ENCODE measurements at regions not wholly inside any gene's neighbourhood (a gene's known extent, or its start where the extent isn't known, plus 50 kb on each side); places are given as distances from the start of the nearest gene placed in this dataset.

DNA sequence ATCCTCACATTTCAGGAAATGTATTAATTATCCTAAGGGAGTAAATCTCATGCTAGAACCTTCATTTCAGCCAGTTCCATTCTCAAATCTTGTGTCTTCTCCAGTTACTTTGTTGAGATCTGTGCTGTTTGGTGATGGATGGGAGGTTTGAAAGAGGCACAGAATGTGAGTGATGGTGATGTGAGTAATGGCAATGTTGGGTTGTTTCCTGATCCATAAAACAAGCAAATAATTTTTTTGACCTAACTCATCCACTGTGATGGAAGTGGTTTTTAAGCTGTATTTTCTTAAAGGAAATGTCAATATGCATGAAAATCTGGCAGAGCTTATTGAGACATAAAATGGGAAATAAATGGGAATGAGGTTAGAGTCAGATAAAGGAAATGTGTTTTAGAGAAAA lies 214.7 kb downstream of the CHRM3 start:
- Histone ChIP-seq H3K4me3 (ENCODE audit: low read length) (no peak overlapping the region), H3K9ac (ENCODE audit: low read length) (no peak overlapping the region), H3K27me3 (replicated peaks; ENCODE audit: control insufficient read depth, insufficient read depth, low read length) (no peaks in the 10 kb centered on the region), H3K36me3 (ENCODE audit: control insufficient read depth, insufficient read depth, low read length, severe bottlenecking) (no peaks in the 10 kb centered on the region), H3K9me3 (ENCODE audit: control insufficient read depth, low read length) (no peaks in the 10 kb centered on the region), H3K4me1 (ENCODE audit: control insufficient read depth, insufficient read depth, low read length) (no peaks in the 10 kb centered on the region)
- no peak for DNase-seq (ENCODE audit: low read depth)

DNA sequence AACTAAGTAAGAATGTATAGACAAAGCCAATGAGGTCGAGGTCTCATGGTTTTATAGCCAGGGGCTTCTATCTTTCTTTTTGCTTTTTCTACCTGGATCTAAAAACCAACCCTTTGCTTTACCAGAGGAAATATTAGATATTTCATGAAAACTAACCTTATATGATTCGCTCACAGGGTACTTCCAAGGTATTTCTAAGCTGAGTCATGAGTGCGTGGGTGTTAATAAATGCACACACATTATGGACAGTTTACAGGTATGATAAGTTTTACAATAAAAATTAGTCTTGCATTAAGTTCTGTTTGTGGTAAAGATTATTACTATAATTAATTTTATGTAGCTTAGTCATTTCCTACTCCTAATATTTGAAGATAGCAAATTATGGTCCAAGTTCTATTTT lies 217.2 kb downstream of the CHRM3 start:
- no peaks in the 10 kb centered on the region for H3K9me3 ChIP-seq (ENCODE audit: control insufficient read depth, low read length)
- no peaks in the 10 kb centered on the region for H3K4me1 ChIP-seq (ENCODE audit: control insufficient read depth, insufficient read depth, low read length)
- no peaks in the 10 kb centered on the region for H3K36me3 ChIP-seq (ENCODE audit: control insufficient read depth, insufficient read depth, low read length, severe bottlenecking)
- DNase-seq (ENCODE audit: low read depth): no peak
- no peaks in the 10 kb centered on the region for H3K27me3 ChIP-seq (replicated peaks; ENCODE audit: control insufficient read depth, insufficient read depth, low read length)
- no peak overlapping the region for H3K4me3 ChIP-seq (ENCODE audit: low read length)
- no peak overlapping the region for H3K9ac ChIP-seq (ENCODE audit: low read length)

DNA sequence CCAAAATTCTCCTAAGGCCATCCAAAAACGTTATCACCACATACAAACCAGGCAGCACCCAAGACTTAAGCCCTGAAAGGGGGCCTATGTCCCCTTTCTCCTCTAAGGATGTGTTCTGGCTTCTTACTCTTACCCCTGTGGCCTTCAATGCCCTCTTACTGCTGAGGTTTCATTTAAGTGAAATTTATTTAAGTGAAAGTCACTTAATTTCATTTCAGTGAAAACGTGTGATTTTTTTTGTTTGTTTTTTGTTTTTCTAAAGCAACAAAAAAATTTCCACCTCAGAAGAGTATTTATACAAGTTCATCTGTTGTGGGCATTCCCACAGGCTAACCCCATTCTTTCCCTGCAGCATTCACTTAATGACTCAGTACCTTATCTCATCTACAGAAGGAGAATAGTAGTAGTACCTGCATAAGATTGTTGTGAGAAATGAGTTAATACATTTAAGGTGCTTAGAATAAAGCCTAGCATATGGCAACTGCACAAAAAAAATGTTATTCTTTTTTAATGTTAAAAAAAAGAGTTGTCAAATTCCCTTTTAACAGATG lies 220.6 kb downstream of the CHRM3 start:
- Histone ChIP-seq H3K4me3 (ENCODE audit: low read length) (no peak overlapping the region), H3K4me1 (ENCODE audit: control insufficient read depth, insufficient read depth, low read length) (no peaks in the 10 kb centered on the region), H3K27me3 (replicated peaks; ENCODE audit: control insufficient read depth, insufficient read depth, low read length) (no peaks in the 10 kb centered on the region), H3K36me3 (ENCODE audit: control insufficient read depth, insufficient read depth, low read length, severe bottlenecking) (no peaks in the 10 kb centered on the region), H3K9me3 (ENCODE audit: control insufficient read depth, low read length) (no peaks in the 10 kb centered on the region), H3K9ac (ENCODE audit: low read length) (no peak overlapping the region)
- DNase-seq (ENCODE audit: low read depth): no peak

DNA sequence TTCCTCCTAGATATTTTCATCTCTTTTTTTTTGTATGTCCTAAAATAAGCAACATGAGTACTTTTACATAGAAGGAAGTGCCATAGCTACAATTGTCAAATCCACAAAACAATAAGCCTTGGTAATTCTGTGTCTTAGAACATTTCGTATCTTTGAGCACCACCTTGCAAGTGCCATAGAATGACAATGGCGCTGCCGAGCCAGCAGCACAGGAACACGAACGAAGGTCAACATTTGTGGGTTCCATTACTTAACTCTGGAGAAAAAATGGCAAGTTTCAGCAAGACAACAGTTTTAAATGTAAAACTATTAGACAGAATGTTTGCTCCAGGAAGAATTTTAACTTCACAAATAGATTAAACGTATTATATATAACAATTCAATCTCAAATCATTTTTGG lies 222.1 kb downstream of the CHRM3 start:
- no peaks in the 10 kb centered on the region for H3K4me1 ChIP-seq (ENCODE audit: control insufficient read depth, insufficient read depth, low read length)
- H3K9ac ChIP-seq (ENCODE audit: low read length): no peak overlapping the region
- H3K27me3 ChIP-seq (replicated peaks; ENCODE audit: control insufficient read depth, insufficient read depth, low read length): peaks cover 6% of the 10 kb centered on the region
- no peaks in the 10 kb centered on the region for H3K9me3 ChIP-seq (ENCODE audit: control insufficient read depth, low read length)
- H3K4me3 ChIP-seq (ENCODE audit: low read length): no peak overlapping the region
- DNase-seq (ENCODE audit: low read depth): no peak
- H3K36me3 ChIP-seq (ENCODE audit: control insufficient read depth, insufficient read depth, low read length, severe bottlenecking): no peaks in the 10 kb centered on the region

DNA sequence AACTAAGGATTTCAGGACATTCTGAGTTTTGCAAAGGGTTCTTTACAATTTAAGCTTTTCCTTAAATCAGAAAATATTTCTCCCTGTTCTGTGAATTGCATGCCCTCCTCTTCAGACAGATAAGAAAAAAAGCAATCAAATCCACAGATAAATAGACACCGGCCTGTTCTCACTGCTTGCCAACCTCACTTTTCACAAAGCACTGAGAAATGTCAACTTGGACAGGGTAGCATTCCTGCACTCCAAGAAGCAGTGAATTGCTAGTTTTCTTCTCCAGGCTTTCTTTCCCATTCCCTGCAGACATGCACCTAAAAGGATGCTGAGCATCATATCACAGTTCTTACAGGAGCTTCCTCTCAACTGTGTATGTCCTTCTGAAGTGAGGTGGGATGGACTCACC lies 226.0 kb downstream of the CHRM3 start:
- Histone ChIP-seq H3K4me3 (ENCODE audit: low read length) (no peak overlapping the region), H3K9me3 (ENCODE audit: control insufficient read depth, low read length) (no peaks in the 10 kb centered on the region), H3K27me3 (replicated peaks; ENCODE audit: control insufficient read depth, insufficient read depth, low read length) (peaks cover 6% of the 10 kb centered on the region), H3K4me1 (ENCODE audit: control insufficient read depth, insufficient read depth, low read length) (no peaks in the 10 kb centered on the region), H3K36me3 (ENCODE audit: control insufficient read depth, insufficient read depth, low read length, severe bottlenecking) (no peaks in the 10 kb centered on the region), H3K9ac (ENCODE audit: low read length) (no peak overlapping the region)
- DNase-seq (ENCODE audit: low read depth): no peak

DNA sequence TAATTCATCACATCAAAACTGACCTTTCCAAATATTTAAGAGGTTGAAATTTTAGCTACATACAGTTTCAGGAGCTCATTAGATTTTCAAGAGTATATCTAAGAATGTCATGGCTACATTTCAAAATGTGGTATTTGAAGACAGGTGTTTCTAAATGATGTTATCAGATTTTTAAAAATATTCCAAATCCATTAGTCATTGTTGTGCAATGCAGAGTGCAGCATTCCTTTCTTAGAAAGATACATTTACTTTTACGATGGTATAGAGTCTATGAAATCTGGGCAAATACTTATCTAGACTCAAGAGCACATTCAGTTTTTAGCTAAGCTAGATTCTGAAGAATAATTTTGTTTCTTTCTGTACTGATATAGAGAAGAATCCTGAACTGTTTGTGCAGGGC lies 230.3 kb downstream of the CHRM3 start:
- Histone ChIP-seq H3K4me1 (ENCODE audit: control insufficient read depth, insufficient read depth, low read length) (no peaks in the 10 kb centered on the region), H3K36me3 (ENCODE audit: control insufficient read depth, insufficient read depth, low read length, severe bottlenecking) (no peaks in the 10 kb centered on the region), H3K4me3 (ENCODE audit: low read length) (no peak overlapping the region), H3K9ac (ENCODE audit: low read length) (no peak overlapping the region), H3K27me3 (replicated peaks; ENCODE audit: control insufficient read depth, insufficient read depth, low read length) (peaks cover 6% of the 10 kb centered on the region), H3K9me3 (ENCODE audit: control insufficient read depth, low read length) (peaks cover 3% of the 10 kb centered on the region)
- DNase-seq (ENCODE audit: low read depth): peak; percentile 8

DNA sequence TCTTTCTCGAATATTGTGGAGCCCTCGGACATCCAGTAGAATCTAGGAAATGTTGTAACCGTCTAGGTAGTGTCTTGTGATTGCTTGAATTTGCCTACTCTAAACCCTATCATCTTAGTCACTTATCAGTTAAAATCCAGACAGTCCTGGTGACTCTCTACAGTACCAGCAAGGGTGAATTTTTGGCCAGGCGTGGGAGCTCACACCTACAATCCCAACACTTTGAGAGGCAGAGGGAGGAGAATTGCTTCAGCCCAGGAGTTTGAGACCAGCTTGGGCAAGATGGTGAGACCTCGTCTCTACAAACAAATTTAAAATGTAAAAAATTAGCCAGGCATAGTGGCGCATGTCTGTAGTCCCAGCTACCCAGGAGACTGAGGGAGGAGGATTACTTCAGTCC lies 230.9 kb downstream of the CHRM3 start:
- Histone ChIP-seq H3K4me1 (ENCODE audit: control insufficient read depth, insufficient read depth, low read length) (no peaks in the 10 kb centered on the region), H3K9me3 (ENCODE audit: control insufficient read depth, low read length) (peaks cover 4% of the 10 kb centered on the region), H3K4me3 (ENCODE audit: low read length) (no peak overlapping the region), H3K27me3 (replicated peaks; ENCODE audit: control insufficient read depth, insufficient read depth, low read length) (peaks cover 6% of the 10 kb centered on the region), H3K9ac (ENCODE audit: low read length) (no peak overlapping the region), H3K36me3 (ENCODE audit: control insufficient read depth, insufficient read depth, low read length, severe bottlenecking) (no peaks in the 10 kb centered on the region)
- DNase-seq (ENCODE audit: low read depth): no peak

DNA sequence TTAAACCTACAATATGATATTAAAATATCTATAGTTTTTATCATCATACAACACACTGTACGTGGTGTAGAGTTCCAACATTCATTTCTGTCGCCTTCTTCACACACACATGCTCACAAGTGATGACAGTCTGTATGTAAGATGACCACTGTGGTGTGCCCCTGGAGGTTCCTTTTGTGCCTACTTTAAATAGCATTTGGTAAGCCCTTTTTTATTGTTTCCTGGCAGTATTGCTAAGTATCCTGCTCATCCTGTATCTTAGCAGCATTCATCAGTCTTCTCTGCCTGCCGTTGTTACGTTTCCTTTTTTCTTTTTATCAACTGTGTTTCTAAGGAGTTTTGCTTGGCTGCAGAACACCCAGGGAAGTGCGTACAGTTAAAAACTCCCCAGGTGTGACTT lies 231.4 kb downstream of the CHRM3 start:
- Histone ChIP-seq H3K9ac (ENCODE audit: low read length) (no peak overlapping the region), H3K36me3 (ENCODE audit: control insufficient read depth, insufficient read depth, low read length, severe bottlenecking) (no peaks in the 10 kb centered on the region), H3K4me1 (ENCODE audit: control insufficient read depth, insufficient read depth, low read length) (no peaks in the 10 kb centered on the region), H3K27me3 (replicated peaks; ENCODE audit: control insufficient read depth, insufficient read depth, low read length) (peaks cover 2% of the 10 kb centered on the region), H3K4me3 (ENCODE audit: low read length) (no peak overlapping the region), H3K9me3 (ENCODE audit: control insufficient read depth, low read length) (peaks cover 4% of the 10 kb centered on the region)
- no peak for DNase-seq (ENCODE audit: low read depth)

DNA sequence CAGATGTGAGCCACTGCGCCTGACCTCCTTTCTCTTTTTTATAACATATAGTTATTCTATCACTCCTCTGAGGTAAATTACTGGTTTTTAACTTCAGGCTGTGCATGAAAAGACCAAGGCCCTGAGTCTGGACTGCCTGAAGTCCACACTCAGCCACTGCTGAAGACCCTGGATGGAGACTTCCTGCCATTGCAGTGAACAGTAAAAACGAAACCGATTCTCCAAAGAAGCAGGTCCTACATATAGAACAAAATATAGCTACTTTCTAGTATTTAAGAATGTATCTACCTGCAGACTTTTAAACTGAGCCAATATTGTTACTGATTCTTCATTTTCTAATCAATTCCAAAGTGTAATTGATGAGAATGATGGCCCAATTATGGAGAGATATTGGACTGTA lies 232.8 kb downstream of the CHRM3 start:
- Histone ChIP-seq H3K9me3 (ENCODE audit: control insufficient read depth, low read length) (peaks cover 4% of the 10 kb centered on the region), H3K9ac (ENCODE audit: low read length) (no peak overlapping the region), H3K4me3 (ENCODE audit: low read length) (no peak overlapping the region), H3K4me1 (ENCODE audit: control insufficient read depth, insufficient read depth, low read length) (no peaks in the 10 kb centered on the region), H3K27me3 (replicated peaks; ENCODE audit: control insufficient read depth, insufficient read depth, low read length) (no peaks in the 10 kb centered on the region), H3K36me3 (ENCODE audit: control insufficient read depth, insufficient read depth, low read length, severe bottlenecking) (no peaks in the 10 kb centered on the region)
- DNase-seq (ENCODE audit: low read depth): no peak

DNA sequence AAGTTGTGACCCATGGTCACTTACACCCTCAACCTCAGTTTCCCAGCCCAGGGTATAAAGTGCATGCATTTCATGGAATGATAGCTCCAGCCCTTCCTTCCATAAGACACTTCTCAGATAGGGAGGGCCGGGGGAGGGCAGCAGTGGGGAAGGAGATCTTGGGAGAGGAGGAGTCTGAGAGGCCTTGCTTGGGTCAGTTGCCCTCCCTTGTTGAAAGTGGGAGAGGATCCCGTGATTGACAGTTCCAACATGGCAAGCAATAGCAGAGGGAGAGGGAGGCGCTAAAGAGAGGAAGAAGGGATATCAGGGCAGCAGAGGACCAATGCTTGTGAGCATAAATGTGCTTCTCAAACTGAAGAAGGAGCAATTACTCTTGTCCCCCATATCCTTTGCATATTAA lies 244.4 kb downstream of the CHRM3 start:
- no peak for DNase-seq (ENCODE audit: low read depth)
- no peak overlapping the region for H3K9ac ChIP-seq (ENCODE audit: low read length)
- no peaks in the 10 kb centered on the region for H3K27me3 ChIP-seq (replicated peaks; ENCODE audit: control insufficient read depth, insufficient read depth, low read length)
- H3K9me3 ChIP-seq (ENCODE audit: control insufficient read depth, low read length): no peaks in the 10 kb centered on the region
- H3K36me3 ChIP-seq (ENCODE audit: control insufficient read depth, insufficient read depth, low read length, severe bottlenecking): no peaks in the 10 kb centered on the region
- H3K4me1 ChIP-seq (ENCODE audit: control insufficient read depth, insufficient read depth, low read length): no peaks in the 10 kb centered on the region
- H3K4me3 ChIP-seq (ENCODE audit: low read length): no peak overlapping the region

DNA sequence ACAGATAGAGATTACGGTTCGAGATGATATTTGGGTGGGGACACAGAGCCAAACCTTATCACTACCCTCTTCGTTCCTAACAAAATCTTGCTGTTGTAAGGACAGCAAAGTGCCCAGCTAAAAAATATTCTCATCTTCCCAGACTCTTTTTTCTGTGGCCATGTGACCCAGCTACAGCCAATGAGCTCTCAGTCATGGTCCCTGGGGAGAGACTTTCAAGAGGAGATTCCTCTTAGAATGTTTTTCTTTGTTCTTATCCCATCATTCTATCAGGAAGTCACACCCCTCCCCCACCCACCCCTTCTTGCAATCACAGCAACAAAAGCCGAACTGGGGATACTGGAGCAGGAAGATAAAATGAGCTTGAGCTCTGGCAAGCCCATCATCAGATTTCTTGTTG lies 247.1 kb downstream of the CHRM3 start:
- DNase-seq (ENCODE audit: low read depth): no peak
- no peaks in the 10 kb centered on the region for H3K36me3 ChIP-seq (ENCODE audit: control insufficient read depth, insufficient read depth, low read length, severe bottlenecking)
- no peaks in the 10 kb centered on the region for H3K4me1 ChIP-seq (ENCODE audit: control insufficient read depth, insufficient read depth, low read length)
- H3K27me3 ChIP-seq (replicated peaks; ENCODE audit: control insufficient read depth, insufficient read depth, low read length): no peaks in the 10 kb centered on the region
- H3K9me3 ChIP-seq (ENCODE audit: control insufficient read depth, low read length): no peaks in the 10 kb centered on the region
- no peak overlapping the region for H3K4me3 ChIP-seq (ENCODE audit: low read length)
- no peak overlapping the region for H3K9ac ChIP-seq (ENCODE audit: low read length)

DNA sequence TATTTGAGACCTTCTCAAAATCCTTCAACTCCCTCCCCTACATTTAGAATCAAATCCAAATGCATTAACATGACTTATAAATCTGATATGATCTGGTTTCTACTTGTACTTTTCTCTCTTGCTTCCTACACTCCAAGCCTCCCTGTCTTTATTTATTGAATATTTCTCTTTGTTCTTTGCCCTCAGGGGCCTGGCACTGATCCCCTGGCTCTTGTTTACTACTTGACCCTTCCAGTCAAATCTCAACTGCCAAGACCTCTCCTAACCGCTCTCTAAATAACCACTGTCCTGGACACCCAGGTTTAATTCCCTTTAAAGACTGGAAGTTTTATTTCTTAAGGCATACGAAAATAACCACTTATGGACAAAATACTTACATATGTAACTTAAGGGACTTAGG lies 248.9 kb downstream of the CHRM3 start:
- Histone ChIP-seq H3K36me3 (ENCODE audit: control insufficient read depth, insufficient read depth, low read length, severe bottlenecking) (no peaks in the 10 kb centered on the region), H3K27me3 (replicated peaks; ENCODE audit: control insufficient read depth, insufficient read depth, low read length) (no peaks in the 10 kb centered on the region), H3K4me1 (ENCODE audit: control insufficient read depth, insufficient read depth, low read length) (no peaks in the 10 kb centered on the region), H3K9ac (ENCODE audit: low read length) (no peak overlapping the region), H3K4me3 (ENCODE audit: low read length) (no peak overlapping the region), H3K9me3 (ENCODE audit: control insufficient read depth, low read length) (no peaks in the 10 kb centered on the region)
- DNase-seq (ENCODE audit: low read depth): no peak

Data from adipocyte (in vitro differentiated cells).